HepG2 (cell line): ENCODE measurements at regions not wholly inside any gene's neighbourhood (a gene's known extent, or its start where the extent isn't known, plus 50 kb on each side); places are given as distances from the start of the nearest gene placed in this dataset.

Experiments
- ADNP ChIP-seq: sonication (generic); formaldehyde crosslinking; IDR thresholded peaks from 2 replicates; pipeline ENCODE4 v1.4.0; 2020; ENCODE audit warnings: missing genetic modification reagents
- POLR2A ChIP-seq, 2 experiments: IDR thresholded peaks; 2 replicates each; pipeline ENCODE4 v1.6.1; 2011; ENCODE audit warnings: low read depth in 2 of 2, low read length in 2 of 2, mild to moderate bottlenecking in 1 of 2, moderate library complexity in 1 of 2; ENCODE audit not compliant: insufficient read depth in 1 of 2
- PRPF4 ChIP-seq: fragments of 200-400 bp; formaldehyde crosslinking; IDR thresholded peaks from 2 replicates; pipeline ENCODE4 v1.6.1; 2016; ENCODE audit warnings: low read length, low read depth; ENCODE audit not compliant: poor library complexity, severe bottlenecking
- SP1 ChIP-seq, 2 experiments: fragments of 450-650 bp in 1 of 2; sonication (generic) in 1 of 2; formaldehyde crosslinking in 1 of 2; IDR thresholded peaks; 2 replicates each; pipeline versions ENCODE4 v1.4.0 to v1.6.1; 2016 to 2020; ENCODE audit warnings: missing genetic modification reagents in 1 of 2
- ZNF362 ChIP-seq: sonication (generic); formaldehyde crosslinking; IDR thresholded peaks from 2 replicates; pipeline ENCODE4 v1.4.0; 2020; ENCODE audit warnings: missing genetic modification reagents, mild to moderate bottlenecking, borderline replicate concordance

- TF ChIP-seq POLR2A (IDR thresholded peaks at IDR 0.05; ENCODE audit: insufficient read depth in 1 of 2, low read depth in 2 of 2, low read length in 2 of 2) (no peak), ADNP (CRISPR knock-in tag) (no peak), SP1 (IDR thresholded peaks at IDR 0.05) (no peak), SP1 (CRISPR knock-in tag; IDR thresholded peaks at IDR 0.05) (no peak), ZNF362 (no peak), PRPF4 (no peak)
These were observed 98.8 kb upstream of the SHISA6 start for GRCh38 chr17:11142231-11142630.
